Esophagus muscularis mucosa (tissue), 4 donors: ENCODE measurements at regions not wholly inside any gene's neighbourhood (a gene's known extent, or its start where the extent isn't known, plus 50 kb on each side); places are given as distances from the start of the nearest gene placed in this dataset.

Experiments
- DNase-seq: peaks from one replicate; pipeline ENCODE4 v3.0.0-alpha.2; 2017; ENCODE audit errors: extremely low spot score
- H3K27ac ChIP-seq, 4 donors: fragments of 200-600 bp; sonication (generic); replicated peaks in 1 of 4; 1 replicate in 3 of 4; 2 replicates in 1 of 4; pipeline ENCODE4 v1.5.1; 2016 to 2019; ENCODE audit warnings: mild to moderate bottlenecking in 1 of 4
- H3K27me3 ChIP-seq, 4 donors: fragments of 200-600 bp; sonication (generic); one replicate each; pipeline versions ENCODE4 v1.5.1 to v1.6.0; 2016 to 2019
- H3K36me3 ChIP-seq, 4 donors: fragments of 200-600 bp; sonication (generic); one replicate each; pipeline ENCODE4 v1.5.1; 2016 to 2019
- H3K4me1 ChIP-seq, 4 donors: fragments of 200-600 bp; sonication (generic); one replicate each; pipeline ENCODE4 v1.5.1; 2016 to 2019
- H3K4me3 ChIP-seq, 4 donors: fragments of 200-600 bp; sonication (generic); 1 replicate in 2 of 4; 2 replicates in 2 of 4; pipeline ENCODE4 v1.5.1; 2016 to 2019; ENCODE audit warnings: mild to moderate bottlenecking in 4 of 4, moderate library complexity in 1 of 4
- H3K9me3 ChIP-seq, 4 donors: fragments of 200-600 bp; sonication (generic); 1 replicate in 3 of 4; 2 replicates in 1 of 4; pipeline ENCODE4 v1.5.1; 2016 to 2019
- CTCF ChIP-seq, 3 experiments: fragments of 200-600 bp in 2 of 3; fragments of 450-650 bp in 1 of 3; sonication (generic) in 2 of 3; IDR thresholded peaks; one replicate each; pipeline ENCODE4 v1.5.1; 2017 to 2019; ENCODE audit warnings: antibody characterized with exemption in 3 of 3, mild to moderate bottlenecking in 2 of 3, moderate library complexity in 1 of 3
- EP300 ChIP-seq: sonication (generic); formaldehyde crosslinking; IDR thresholded peaks from one replicate; pipeline ENCODE4 v1.6.1; 2017; ENCODE audit warnings: antibody characterized with exemption
- POLR2A ChIP-seq: fragments of 450-650 bp; IDR thresholded peaks from one replicate; pipeline ENCODE4 v1.6.1; 2017; ENCODE audit warnings: antibody characterized with exemption, moderate library complexity, mild to moderate bottlenecking, low read depth
- POLR2AphosphoS5 ChIP-seq, 2 donors: sonication (generic); formaldehyde crosslinking; IDR thresholded peaks; one replicate each; pipeline ENCODE4 v1.6.1; 2017; ENCODE audit warnings: antibody characterized with exemption in 2 of 2
- WGBS: methylation state at CpG from one replicate; pipeline ENCODE4 v1.1.5; 2018; 5-methylcytosine and 5-hydroxymethylcytosine counted together
- intact Hi-C: fragments of 100-400 bp; cut with DNase I; formaldehyde crosslinking; loops from one replicate; pipeline ENCODE4 v1.15.1; 2023

- no peak for DNase-seq
- Histone ChIP-seq H3K27me3 (no peaks in the 10 kb centered on the region), H3K36me3 (no peaks in the 10 kb centered on the region), H3K4me1 (peaks cover 0 to 9% (median 4%) of the 10 kb centered on the region in 4 donors), H3K4me3 (no peak overlapping the region), H3K27ac (no peak overlapping the region), H3K9me3 (no peaks in the 10 kb centered on the region)
- intact Hi-C loops = no loop called here
- no peak for TF ChIP-seq POLR2AphosphoS5 (IDR thresholded peaks at IDR 0.05)
- no peak for TF ChIP-seq POLR2A
- TF ChIP-seq CTCF (IDR thresholded peaks at IDR 0.05) = no peak
- no peak for TF ChIP-seq EP300
- WGBS = 27% methylated on average over 3 of the region's 3 CpGs
Measured at GRCh38 chr1:72946903-72947499, 664.7 kb upstream of the NEGR1 start.

GRCh38 chr1:72942008-72942407 lies 659.7 kb upstream of the NEGR1 start:
- H3K36me3 ChIP-seq = no peaks in the 10 kb centered on the region
- H3K4me1 ChIP-seq = peaks cover 0 to 6% (median 3%) of the 10 kb centered on the region in 4 donors
- H3K27ac ChIP-seq = no peak overlapping the region
- 60% methylated on average over 2 of the region's 2 CpGs for WGBS
- no peaks in the 10 kb centered on the region for H3K9me3 ChIP-seq
- H3K4me3 ChIP-seq = no peak overlapping the region
- H3K27me3 ChIP-seq = no peaks in the 10 kb centered on the region
- no peak for DNase-seq
- TF ChIP-seq POLR2AphosphoS5 (IDR thresholded peaks at IDR 0.05) = no peak
- TF ChIP-seq POLR2A = no peak
- TF ChIP-seq CTCF (IDR thresholded peaks at IDR 0.05) = no peak
- no peak for TF ChIP-seq EP300
- intact Hi-C loops = no loop called here

- TF ChIP-seq POLR2AphosphoS5 (IDR thresholded peaks at IDR 0.05) (no peak), POLR2A (no peak), EP300 (no peak), CTCF (IDR thresholded peaks at IDR 0.05) (no peak)
- Histone ChIP-seq H3K4me3 (no peak overlapping the region), H3K27me3 (no peaks in the 10 kb centered on the region), H3K36me3 (no peaks in the 10 kb centered on the region), H3K27ac (no peak overlapping the region), H3K4me1 (no peaks in the 10 kb centered on the region), H3K9me3 (no peaks in the 10 kb centered on the region)
- intact Hi-C loops = no loop called here
- WGBS = 39% methylated on average over 1 of the region's 1 CpG
- DNase-seq = no peak
Measured at GRCh38 chr1:72938408-72938807, 656.1 kb upstream of the NEGR1 start.

GRCh38 chr1:72937905-72938304 lies 655.6 kb upstream of the NEGR1 start:
- intact Hi-C loops = no loop called here
- no peaks in the 10 kb centered on the region for H3K27me3 ChIP-seq
- no peaks in the 10 kb centered on the region for H3K9me3 ChIP-seq
- no peak overlapping the region for H3K4me3 ChIP-seq
- H3K4me1 ChIP-seq = no peaks in the 10 kb centered on the region
- no peak overlapping the region for H3K27ac ChIP-seq
- no peaks in the 10 kb centered on the region for H3K36me3 ChIP-seq
- TF ChIP-seq POLR2A (no peak), EP300 (no peak), CTCF (IDR thresholded peaks at IDR 0.05) (no peak), POLR2AphosphoS5 (IDR thresholded peaks at IDR 0.05) (no peak)
- no peak for DNase-seq
- WGBS = 42% methylated on average over 1 of the region's 1 CpG

GRCh38 chr1:72936942-72937341 lies 654.6 kb upstream of the NEGR1 start:
- no peak for TF ChIP-seq CTCF (IDR thresholded peaks at IDR 0.05)
- no peak for TF ChIP-seq POLR2A
- no peak for TF ChIP-seq POLR2AphosphoS5 (IDR thresholded peaks at IDR 0.05)
- TF ChIP-seq EP300 = no peak
- H3K36me3 ChIP-seq = no peaks in the 10 kb centered on the region
- intact Hi-C loops = no loop called here
- H3K4me1 ChIP-seq = no peaks in the 10 kb centered on the region
- DNase-seq = no peak
- no peaks in the 10 kb centered on the region for H3K27me3 ChIP-seq
- no peak overlapping the region for H3K27ac ChIP-seq
- no peak overlapping the region for H3K4me3 ChIP-seq
- no peaks in the 10 kb centered on the region for H3K9me3 ChIP-seq
- WGBS = 90% methylated on average over 8 of the region's 8 CpGs
